ENCODE measurements at regions not wholly inside any gene's neighbourhood (a gene's known extent, or its start where the extent isn't known, plus 50 kb on each side); places are given as distances from the start of the nearest gene placed in this dataset.

GRCh38 chr4:22299678-22300077, 216.2 kb downstream of the ADGRA3 start:
- Histone ChIP-seq H3K27ac (ENCODE audit: low read depth, low read length) (no peak overlapping the region), H3K27me3 (ENCODE audit: insufficient read depth, low read length, poor library complexity, severe bottlenecking) (no peaks in the 10 kb centered on the region), H3K9me3 (ENCODE audit: low read length) (peaks cover 5% of the 10 kb centered on the region), H3K36me3 (ENCODE audit: insufficient read depth, low read length) (no peaks in the 10 kb centered on the region), H3K4me1 (ENCODE audit: insufficient read depth, low read length) (no peaks in the 10 kb centered on the region), H3K4me3 (ENCODE audit: low read length) (no peak overlapping the region)
- Mint-ChIP-seq H3K27me3 (no peaks in the 10 kb centered on the region), H3K9me3 (peaks cover 6 to 31% (median 13%) of the 10 kb centered on the region in 5 donors), H3K27ac (no peak overlapping the region), H3K4me3 (no peak overlapping the region), H3K36me3 (no peaks in the 10 kb centered on the region), H3K4me1 (no peaks in the 10 kb centered on the region)
- POLR2A ChIA-PET = no interaction called here
- no peak for DNase-seq
- CTCF ChIA-PET = no interaction called here

- Mint-ChIP-seq H3K4me1 (no peaks in the 10 kb centered on the region), H3K27ac (no peak overlapping the region), H3K36me3 (no peaks in the 10 kb centered on the region), H3K9me3 (peaks cover 7 to 17% (median 12%) of the 10 kb centered on the region in 5 donors), H3K4me3 (no peak overlapping the region), H3K27me3 (peaks cover 0 to 3% of the 10 kb centered on the region in 2 donors)
- CTCF ChIA-PET = no interaction called here
- Histone ChIP-seq H3K27ac (ENCODE audit: low read depth, low read length) (no peak overlapping the region), H3K4me1 (ENCODE audit: insufficient read depth, low read length) (no peaks in the 10 kb centered on the region), H3K9me3 (ENCODE audit: low read length) (no peaks in the 10 kb centered on the region), H3K27me3 (ENCODE audit: insufficient read depth, low read length, poor library complexity, severe bottlenecking) (no peaks in the 10 kb centered on the region), H3K4me3 (ENCODE audit: low read length) (no peak overlapping the region), H3K36me3 (ENCODE audit: insufficient read depth, low read length) (no peaks in the 10 kb centered on the region)
- no peak for DNase-seq
- POLR2A ChIA-PET = no interaction called here
Observed at GRCh38 chr4:22287631-22288030, 228.2 kb downstream of the ADGRA3 start.

DNA sequence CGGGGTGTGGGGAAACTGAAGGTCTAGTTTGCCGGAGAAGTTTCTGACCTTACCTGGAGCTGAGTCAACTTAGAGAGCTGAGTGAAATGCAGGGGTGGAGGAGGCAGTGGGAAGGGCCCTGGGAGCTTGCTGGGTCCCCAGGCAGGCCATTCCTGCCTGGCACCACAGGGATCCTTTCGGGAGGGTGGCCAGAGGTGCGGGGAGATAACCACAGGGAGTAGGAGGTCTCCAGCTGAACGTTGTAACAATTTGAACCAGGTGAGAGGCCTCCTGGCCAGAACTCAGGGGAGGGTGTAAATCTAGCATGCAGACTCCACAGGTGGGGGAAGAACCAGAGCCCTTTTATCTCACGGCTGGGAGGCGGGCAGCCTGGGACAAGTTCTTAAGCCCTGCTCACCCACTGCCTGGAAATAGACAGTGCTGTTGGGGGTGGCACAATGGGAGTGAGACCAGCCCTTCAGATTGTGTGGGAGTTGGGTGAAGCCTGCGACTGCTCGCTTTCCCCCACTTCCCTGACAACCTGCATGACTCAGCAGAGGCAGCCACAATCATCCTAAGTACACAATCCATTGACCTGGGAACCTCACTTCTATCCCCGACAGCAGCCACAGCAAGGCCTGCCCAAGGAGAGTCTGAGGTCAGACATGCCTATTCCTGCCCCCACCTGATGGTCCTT, 247.4 kb downstream of the ADGRA3 start:
- no peak for DNase-seq
- Mint-ChIP-seq H3K36me3 (no peaks in the 10 kb centered on the region), H3K4me3 (no peak overlapping the region), H3K27me3 (no peaks in the 10 kb centered on the region), H3K9me3 (peaks cover 0 to 39% (median 18%) of the 10 kb centered on the region in 5 donors), H3K27ac (no peak overlapping the region), H3K4me1 (no peaks in the 10 kb centered on the region)
- H3K9me3 ChIP-seq (ENCODE audit: low read length) = no peaks in the 10 kb centered on the region
- no peak overlapping the region for H3K4me3 ChIP-seq (ENCODE audit: low read length)
- H3K27ac ChIP-seq (ENCODE audit: low read depth, low read length) = no peak overlapping the region
- H3K27me3 ChIP-seq (ENCODE audit: insufficient read depth, low read length, poor library complexity, severe bottlenecking) = no peaks in the 10 kb centered on the region
- no peaks in the 10 kb centered on the region for H3K4me1 ChIP-seq (ENCODE audit: insufficient read depth, low read length)
- CTCF ChIA-PET = no interaction called here
- POLR2A ChIA-PET = interaction anchor here (0.5 kb wide), 1 partner anchor 420 kb away, joined by 3 read pairs; no protein-coding TSS in a partner anchor
- no peaks in the 10 kb centered on the region for H3K36me3 ChIP-seq (ENCODE audit: insufficient read depth, low read length)

GRCh38 chr4:22264261-22264660, 251.6 kb downstream of the ADGRA3 start:
- no peak overlapping the region for H3K27ac Mint-ChIP-seq
- no peaks in the 10 kb centered on the region for H3K36me3 ChIP-seq (ENCODE audit: insufficient read depth, low read length)

GRCh38 chr4:22253431-22253830, 262.4 kb downstream of the ADGRA3 start:
- no peak for DNase-seq
- H3K4me3 Mint-ChIP-seq = no peak overlapping the region
- no peaks in the 10 kb centered on the region for H3K27me3 Mint-ChIP-seq
- Histone ChIP-seq H3K4me3 (ENCODE audit: low read length) (no peak overlapping the region), H3K27ac (ENCODE audit: low read depth, low read length) (no peak overlapping the region), H3K9me3 (ENCODE audit: low read length) (no peaks in the 10 kb centered on the region), H3K36me3 (ENCODE audit: insufficient read depth, low read length) (no peaks in the 10 kb centered on the region), H3K4me1 (ENCODE audit: insufficient read depth, low read length) (no peaks in the 10 kb centered on the region), H3K27me3 (ENCODE audit: insufficient read depth, low read length, poor library complexity, severe bottlenecking) (no peaks in the 10 kb centered on the region)
- ChIA-PET POLR2A (no interaction called here), CTCF (no interaction called here)
- no peak overlapping the region for H3K27ac Mint-ChIP-seq
- peaks cover 7 to 12% (median 9%) of the 10 kb centered on the region in 5 donors for H3K9me3 Mint-ChIP-seq
- peaks cover 0 to 4% (median 0%) of the 10 kb centered on the region in 3 donors for H3K36me3 Mint-ChIP-seq
- H3K4me1 Mint-ChIP-seq = no peaks in the 10 kb centered on the region

More at GRCh38 chr4:22264261-22264660, 251.6 kb downstream of the ADGRA3 start:
- no peaks in the 10 kb centered on the region for H3K27me3 Mint-ChIP-seq
- CTCF ChIA-PET = no interaction called here
- no peak overlapping the region for H3K4me3 Mint-ChIP-seq
- DNase-seq = no peak
- H3K27ac ChIP-seq (ENCODE audit: low read depth, low read length) = no peak overlapping the region
- no peaks in the 10 kb centered on the region for H3K27me3 ChIP-seq (ENCODE audit: insufficient read depth, low read length, poor library complexity, severe bottlenecking)
- no peaks in the 10 kb centered on the region for H3K4me1 ChIP-seq (ENCODE audit: insufficient read depth, low read length)
- no peaks in the 10 kb centered on the region for H3K4me1 Mint-ChIP-seq
- H3K9me3 ChIP-seq (ENCODE audit: low read length) = no peaks in the 10 kb centered on the region
- peaks cover 2 to 33% (median 18%) of the 10 kb centered on the region in 5 donors for H3K9me3 Mint-ChIP-seq
- H3K36me3 Mint-ChIP-seq = no peaks in the 10 kb centered on the region
- no peak overlapping the region for H3K4me3 ChIP-seq (ENCODE audit: low read length)
- POLR2A ChIA-PET = no interaction called here

- Histone ChIP-seq H3K4me1 (ENCODE audit: insufficient read depth, low read length) (no peaks in the 10 kb centered on the region), H3K27me3 (ENCODE audit: insufficient read depth, low read length, poor library complexity, severe bottlenecking) (no peaks in the 10 kb centered on the region), H3K9me3 (ENCODE audit: low read length) (no peaks in the 10 kb centered on the region), H3K27ac (ENCODE audit: low read depth, low read length) (no peak overlapping the region), H3K36me3 (ENCODE audit: insufficient read depth, low read length) (no peaks in the 10 kb centered on the region), H3K4me3 (ENCODE audit: low read length) (no peak overlapping the region)
- Mint-ChIP-seq H3K4me1 (no peaks in the 10 kb centered on the region), H3K9me3 (peaks cover 4 to 13% (median 11%) of the 10 kb centered on the region in 5 donors), H3K27ac (no peak overlapping the region), H3K36me3 (no peaks in the 10 kb centered on the region), H3K4me3 (no peak overlapping the region), H3K27me3 (no peaks in the 10 kb centered on the region)
- ChIA-PET CTCF (no interaction called here), POLR2A (no interaction called here)
- no peak for DNase-seq
Observed at GRCh38 chr4:22246847-22247246, 269.0 kb downstream of the ADGRA3 start.

DNA sequence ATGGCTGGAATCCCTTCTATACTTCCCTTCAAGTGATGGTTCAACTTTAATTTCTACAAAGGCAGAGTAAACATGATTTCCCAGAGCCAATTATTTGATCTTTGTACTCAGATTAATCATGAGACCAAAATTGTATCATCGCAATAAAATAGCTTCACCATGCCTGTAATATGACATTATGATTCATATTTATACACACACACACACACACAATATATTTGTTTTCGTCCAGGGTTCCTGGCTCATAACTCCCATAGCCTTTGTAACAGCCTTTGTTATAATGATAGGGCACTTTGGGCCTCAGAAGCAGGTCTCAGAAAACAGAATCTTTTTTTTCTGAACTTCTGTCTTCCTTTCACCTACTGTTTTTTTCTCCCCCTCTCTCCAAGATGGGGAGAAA, 270.6 kb downstream of the ADGRA3 start:
- H3K27me3 Mint-ChIP-seq = no peaks in the 10 kb centered on the region
- H3K36me3 Mint-ChIP-seq = no peaks in the 10 kb centered on the region
- ChIA-PET CTCF (no interaction called here), POLR2A (no interaction called here)
- no peak overlapping the region for H3K27ac Mint-ChIP-seq
- Histone ChIP-seq H3K4me1 (ENCODE audit: insufficient read depth, low read length) (no peaks in the 10 kb centered on the region), H3K27ac (ENCODE audit: low read depth, low read length) (no peak overlapping the region), H3K27me3 (ENCODE audit: insufficient read depth, low read length, poor library complexity, severe bottlenecking) (no peaks in the 10 kb centered on the region), H3K4me3 (ENCODE audit: low read length) (no peak overlapping the region), H3K9me3 (ENCODE audit: low read length) (no peaks in the 10 kb centered on the region), H3K36me3 (ENCODE audit: insufficient read depth, low read length) (no peaks in the 10 kb centered on the region)
- peaks cover 0 to 14% (median 9%) of the 10 kb centered on the region in 5 donors for H3K9me3 Mint-ChIP-seq
- no peak overlapping the region for H3K4me3 Mint-ChIP-seq
- no peak for DNase-seq
- H3K4me1 Mint-ChIP-seq = no peaks in the 10 kb centered on the region

- H3K36me3 Mint-ChIP-seq = no peaks in the 10 kb centered on the region
- peaks cover 6 to 17% (median 10%) of the 10 kb centered on the region in 5 donors for H3K9me3 Mint-ChIP-seq
- H3K27me3 Mint-ChIP-seq = no peaks in the 10 kb centered on the region
- no peaks in the 10 kb centered on the region for H3K36me3 ChIP-seq (ENCODE audit: insufficient read depth, low read length)
- no peak overlapping the region for H3K4me3 Mint-ChIP-seq
- H3K4me1 ChIP-seq (ENCODE audit: insufficient read depth, low read length) = no peaks in the 10 kb centered on the region
- H3K4me1 Mint-ChIP-seq = no peaks in the 10 kb centered on the region
- ChIA-PET CTCF (no interaction called here), POLR2A (no interaction called here)
- H3K9me3 ChIP-seq (ENCODE audit: low read length) = no peaks in the 10 kb centered on the region
- H3K27ac Mint-ChIP-seq = no peak overlapping the region
- no peak overlapping the region for H3K27ac ChIP-seq (ENCODE audit: low read depth, low read length)
- no peak for DNase-seq
- H3K4me3 ChIP-seq (ENCODE audit: low read length) = no peak overlapping the region
- no peaks in the 10 kb centered on the region for H3K27me3 ChIP-seq (ENCODE audit: insufficient read depth, low read length, poor library complexity, severe bottlenecking)
Observed at GRCh38 chr4:22241415-22241814, 274.5 kb downstream of the ADGRA3 start.
